HL-60 (cell line): ENCODE measurements at regions not wholly inside any gene's neighbourhood (a gene's known extent, or its start where the extent isn't known, plus 50 kb on each side); places are given as distances from the start of the nearest gene placed in this dataset.

Source experiments
- DNase-seq, 2 experiments: peaks; one replicate each; pipeline ENCODE4 v3.0.0-alpha.2; 2010 to 2020; ENCODE audit warnings: low read depth in 1 of 2, low spot score in 1 of 2
- H3K27ac ChIP-seq: fragments of 250-450 bp; sonication (Bioruptor Pico); replicated peaks from 2 replicates; pipeline ENCODE4 v1.5.1; 2020; ENCODE audit warnings: mild to moderate bottlenecking, moderate library complexity
- H3K27me3 ChIP-seq: fragments of 250-450 bp; sonication (Bioruptor Pico); 2 replicates; pipeline ENCODE4 v1.5.1; 2021; ENCODE audit warnings: mild to moderate bottlenecking, moderate library complexity; ENCODE audit not compliant: insufficient read depth, poor library complexity, severe bottlenecking
- H3K4me3 ChIP-seq: replicated peaks from 2 replicates; pipeline ENCODE4 v1.5.1; 2011; ENCODE audit warnings: mild to moderate bottlenecking, control low read depth, low read length; ENCODE audit not compliant: insufficient read depth
- CTCF ChIP-seq: IDR thresholded peaks from one replicate; pipeline ENCODE4 v1.5.1; 2011; ENCODE audit warnings: low read length, control low read depth, inconsistent platforms; ENCODE audit not compliant: insufficient read depth
- GABPA ChIP-seq: IDR thresholded peaks from 2 replicates; pipeline ENCODE4 v1.6.1; 2012; ENCODE audit warnings: low read depth
- POLR2AphosphoS5 ChIP-seq: IDR thresholded peaks from 2 replicates; pipeline ENCODE4 v1.6.1; 2012; ENCODE audit warnings: low read depth
- SPI1 ChIP-seq: IDR thresholded peaks from 2 replicates; pipeline ENCODE4 v1.6.1; 2012; ENCODE audit warnings: low read depth, mild to moderate bottlenecking, borderline replicate concordance
- TF ChIP-seq, protein P1 (sequence below): IDR thresholded peaks from 2 replicates; pipeline ENCODE4 v1.6.1; 2012; ENCODE audit warnings: low read depth; ENCODE audit not compliant: insufficient replicate concordance

DNA sequence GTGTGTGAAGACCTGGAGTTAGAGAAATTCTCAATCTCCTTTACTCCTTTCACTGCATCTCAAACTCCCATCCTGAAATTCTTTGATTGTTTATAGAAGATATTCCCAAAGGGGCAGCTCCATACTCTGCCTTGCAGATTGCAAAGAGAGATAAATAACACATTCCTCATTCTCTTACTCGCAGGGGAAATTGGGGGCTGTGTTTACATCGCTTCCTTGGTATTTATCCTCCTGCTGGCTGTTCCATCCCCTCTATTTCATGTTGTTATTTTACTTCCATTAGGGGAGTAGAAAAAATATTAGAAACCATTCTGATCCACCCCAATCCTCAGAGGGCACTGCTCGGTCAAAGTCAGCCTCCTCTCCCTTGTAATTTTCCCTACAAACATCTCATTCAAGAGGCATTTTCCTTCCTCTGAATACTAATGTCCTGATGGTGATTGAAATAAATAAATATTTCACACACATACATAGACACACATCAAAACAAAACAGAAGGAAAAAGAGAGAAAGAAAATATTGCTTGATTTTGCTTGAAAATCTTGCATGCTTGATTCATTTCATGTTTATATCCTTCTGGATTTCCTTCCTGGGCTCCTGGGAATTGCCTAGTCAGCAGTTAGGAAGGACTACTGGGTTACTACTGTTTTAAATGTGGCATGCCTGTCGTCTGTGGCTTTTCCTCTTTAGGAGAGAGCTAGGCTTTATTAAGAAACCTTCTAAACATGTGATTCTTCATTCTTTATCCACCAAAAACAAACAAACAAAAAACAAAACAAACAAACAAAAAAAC is 420.1 kb upstream of the PAPPA start:
- H3K27me3 ChIP-seq: no peaks in the 10 kb centered on the region
- no peak overlapping the region for H3K4me3 ChIP-seq
- H3K27ac ChIP-seq: no peak overlapping the region
- DNase-seq: no peak
- TF ChIP-seq, protein P1, sequence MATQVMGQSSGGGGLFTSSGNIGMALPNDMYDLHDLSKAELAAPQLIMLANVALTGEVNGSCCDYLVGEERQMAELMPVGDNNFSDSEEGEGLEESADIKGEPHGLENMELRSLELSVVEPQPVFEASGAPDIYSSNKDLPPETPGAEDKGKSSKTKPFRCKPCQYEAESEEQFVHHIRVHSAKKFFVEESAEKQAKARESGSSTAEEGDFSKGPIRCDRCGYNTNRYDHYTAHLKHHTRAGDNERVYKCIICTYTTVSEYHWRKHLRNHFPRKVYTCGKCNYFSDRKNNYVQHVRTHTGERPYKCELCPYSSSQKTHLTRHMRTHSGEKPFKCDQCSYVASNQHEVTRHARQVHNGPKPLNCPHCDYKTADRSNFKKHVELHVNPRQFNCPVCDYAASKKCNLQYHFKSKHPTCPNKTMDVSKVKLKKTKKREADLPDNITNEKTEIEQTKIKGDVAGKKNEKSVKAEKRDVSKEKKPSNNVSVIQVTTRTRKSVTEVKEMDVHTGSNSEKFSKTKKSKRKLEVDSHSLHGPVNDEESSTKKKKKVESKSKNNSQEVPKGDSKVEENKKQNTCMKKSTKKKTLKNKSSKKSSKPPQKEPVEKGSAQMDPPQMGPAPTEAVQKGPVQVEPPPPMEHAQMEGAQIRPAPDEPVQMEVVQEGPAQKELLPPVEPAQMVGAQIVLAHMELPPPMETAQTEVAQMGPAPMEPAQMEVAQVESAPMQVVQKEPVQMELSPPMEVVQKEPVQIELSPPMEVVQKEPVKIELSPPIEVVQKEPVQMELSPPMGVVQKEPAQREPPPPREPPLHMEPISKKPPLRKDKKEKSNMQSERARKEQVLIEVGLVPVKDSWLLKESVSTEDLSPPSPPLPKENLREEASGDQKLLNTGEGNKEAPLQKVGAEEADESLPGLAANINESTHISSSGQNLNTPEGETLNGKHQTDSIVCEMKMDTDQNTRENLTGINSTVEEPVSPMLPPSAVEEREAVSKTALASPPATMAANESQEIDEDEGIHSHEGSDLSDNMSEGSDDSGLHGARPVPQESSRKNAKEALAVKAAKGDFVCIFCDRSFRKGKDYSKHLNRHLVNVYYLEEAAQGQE: no peak
- TF ChIP-seq POLR2AphosphoS5 (no peak), SPI1 (no peak), CTCF (no peak), GABPA (no peak)

GRCh38 chr9:115739096-115739875 is 414.3 kb upstream of the PAPPA start:
- no peak overlapping the region for H3K4me3 ChIP-seq
- TF ChIP-seq GABPA: no peak
- no peak for TF ChIP-seq POLR2AphosphoS5
- no peak for TF ChIP-seq CTCF
- TF ChIP-seq, protein P1: no peak
- TF ChIP-seq SPI1: no peak

GRCh38 chr9:115740986-115741385 is 412.6 kb upstream of the PAPPA start:
- TF ChIP-seq POLR2AphosphoS5: no peak
- TF ChIP-seq SPI1: no peak
- TF ChIP-seq, protein P1: no peak
- no peak overlapping the region for H3K4me3 ChIP-seq
- DNase-seq: no peak
- H3K27me3 ChIP-seq: no peaks in the 10 kb centered on the region
- H3K27ac ChIP-seq: no peak overlapping the region

More at GRCh38 chr9:115739096-115739875, 414.3 kb upstream of the PAPPA start:
- H3K27ac ChIP-seq: no peak overlapping the region
- no peaks in the 10 kb centered on the region for H3K27me3 ChIP-seq
- DNase-seq: no peak
